GM18498 (cell line): ENCODE measurements at regions not wholly inside any gene's neighbourhood (a gene's known extent, or its start where the extent isn't known, plus 50 kb on each side); places are given as distances from the start of the nearest gene placed in this dataset.
"Not testable (repeated sequence)": the region's sequence is repeated elsewhere in the genome, so short reads cannot be mapped to it uniquely, and the experiment has no call there.

Experiments
- ATAC-seq: cut with Tn5 transposase; IDR thresholded peaks from one replicate; pipeline ENCODE4 v1.9.1; 2021; ENCODE audit warnings: mild to moderate bottlenecking, moderate library complexity; ENCODE audit not compliant: unreplicated experiment

DNA sequence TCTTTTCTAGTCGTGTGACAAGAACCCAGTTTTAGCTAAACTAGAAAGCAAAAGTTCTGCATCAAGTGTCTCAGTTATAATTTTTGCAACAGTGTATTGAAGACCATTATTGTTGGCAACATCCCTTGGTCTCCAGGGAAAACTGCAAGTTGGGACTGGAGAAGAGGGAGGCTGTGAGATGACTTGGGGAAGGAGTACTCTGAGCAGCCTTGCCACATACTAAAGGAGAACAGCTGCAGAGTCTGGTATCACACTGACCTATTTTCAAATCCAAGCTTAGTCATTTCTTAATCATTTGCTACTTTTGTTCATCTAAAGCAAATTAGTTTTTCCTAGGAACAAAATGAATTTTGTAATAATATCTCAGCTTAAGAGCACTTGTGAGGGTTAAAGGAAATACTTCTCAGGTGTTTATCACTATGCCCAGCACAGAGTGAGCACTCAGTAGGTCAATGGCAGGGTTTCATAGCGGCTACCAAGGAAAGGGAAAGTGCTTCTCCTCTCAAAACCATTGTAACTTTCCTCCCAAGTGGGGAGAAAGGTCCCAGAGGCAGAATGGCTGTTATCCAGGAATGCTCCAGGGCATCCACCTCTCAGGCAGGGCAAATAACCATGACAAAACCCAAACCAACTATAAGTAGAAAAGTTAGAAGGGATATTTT lies 247.1 kb downstream of the C11orf87 start:
- ATAC-seq, result no peak

DNA sequence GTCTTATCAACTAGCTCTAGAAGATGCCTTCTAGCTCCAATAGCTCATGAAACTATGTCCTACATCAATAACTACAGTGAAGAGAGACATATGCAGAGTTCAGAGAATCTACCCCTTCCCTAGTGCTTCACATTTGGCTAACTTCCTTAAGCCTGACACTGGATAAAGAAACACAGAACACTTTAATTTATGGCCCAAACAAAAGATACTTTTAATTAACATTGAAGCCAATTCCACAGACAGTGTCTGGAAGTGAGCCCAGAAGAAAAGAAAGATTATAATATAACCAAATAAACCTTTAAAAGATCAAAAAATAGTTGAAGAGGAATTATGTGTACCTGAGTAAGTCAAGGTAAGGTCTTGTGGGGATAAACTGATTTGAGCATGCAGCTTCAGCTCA lies 255.2 kb downstream of the C11orf87 start:
- no peak for ATAC-seq

DNA sequence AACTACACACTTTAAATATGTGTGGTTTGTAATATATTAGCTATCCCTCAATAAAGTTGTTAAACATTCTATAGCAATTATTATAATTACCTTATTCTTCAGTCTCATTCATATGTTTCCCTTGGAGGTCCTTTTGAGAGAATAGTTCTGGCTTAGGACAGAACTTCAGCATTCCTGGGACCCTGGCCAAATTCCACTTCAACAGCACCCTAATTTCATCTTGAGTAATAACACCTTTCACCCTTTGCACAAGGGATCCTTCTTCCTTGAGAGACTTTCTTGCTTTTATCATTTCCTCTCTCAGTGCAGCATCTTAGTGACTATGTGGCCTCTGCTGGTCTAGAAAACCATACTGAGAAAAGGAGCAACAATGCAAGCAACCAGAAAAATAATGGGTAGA lies 255.9 kb downstream of the C11orf87 start:
- ATAC-seq, result no peak

- no peak for ATAC-seq
Observed at GRCh38 chr11:109680127-109680526, 258.1 kb downstream of the C11orf87 start.

GRCh38 chr11:109682788-109683187 lies 260.8 kb downstream of the C11orf87 start:
- ATAC-seq, result not testable (repeated sequence)

DNA sequence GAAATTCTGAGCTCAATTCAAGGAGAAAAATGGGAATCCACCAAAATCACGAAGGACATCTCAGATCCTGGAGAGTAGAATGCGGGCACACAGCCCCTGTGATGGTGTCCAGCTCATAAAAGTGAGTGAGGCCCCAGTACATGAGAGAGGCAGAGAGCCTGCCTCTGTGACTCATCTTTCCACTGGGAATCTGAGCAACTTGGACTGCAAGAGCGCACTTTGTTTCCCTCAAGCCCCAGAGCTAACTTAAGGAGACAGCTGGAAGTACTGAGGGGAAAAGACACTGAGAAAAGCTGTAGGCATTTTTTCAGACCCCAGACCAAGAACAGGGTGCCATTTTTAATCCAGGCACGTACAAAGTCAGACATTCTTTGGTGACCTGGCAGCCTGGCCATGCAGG lies 273.7 kb downstream of the C11orf87 start:
- ATAC-seq, result no peak

GRCh38 chr11:109696191-109696897 lies 274.4 kb downstream of the C11orf87 start:
- no peak for ATAC-seq

DNA sequence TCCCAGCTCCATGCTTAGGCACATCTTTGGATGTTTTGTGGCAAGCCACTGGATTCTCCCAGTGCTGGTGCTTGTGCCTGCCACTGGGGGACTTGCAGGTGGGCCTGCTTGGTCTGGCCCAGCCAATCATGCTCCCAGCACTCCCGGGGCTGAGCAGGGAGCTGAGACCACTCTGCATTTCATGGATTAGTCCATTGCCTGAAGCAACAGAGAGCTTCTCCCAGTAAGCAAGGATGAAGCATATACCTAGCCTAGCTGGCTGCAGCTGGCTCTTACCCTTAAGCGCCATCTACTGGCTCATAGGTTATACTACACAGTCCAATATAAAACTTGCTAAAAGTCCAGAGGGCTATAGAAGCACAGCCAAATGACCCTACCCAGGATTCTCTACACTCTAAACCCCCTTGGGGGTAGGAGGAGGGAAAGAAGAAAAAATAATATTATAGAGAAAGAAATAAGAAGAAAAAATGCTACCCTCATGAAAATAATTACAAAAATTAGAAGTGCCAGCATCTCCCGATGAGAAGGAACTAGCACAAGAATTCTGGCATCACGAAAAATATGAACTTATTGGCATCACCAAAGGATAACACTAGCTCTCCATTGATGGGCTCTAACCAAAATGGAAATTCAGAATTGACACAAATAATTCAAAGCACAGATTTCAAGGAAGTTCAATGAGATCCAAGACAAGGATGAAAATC lies 275.3 kb downstream of the C11orf87 start:
- peak; percentile 93 for ATAC-seq

DNA sequence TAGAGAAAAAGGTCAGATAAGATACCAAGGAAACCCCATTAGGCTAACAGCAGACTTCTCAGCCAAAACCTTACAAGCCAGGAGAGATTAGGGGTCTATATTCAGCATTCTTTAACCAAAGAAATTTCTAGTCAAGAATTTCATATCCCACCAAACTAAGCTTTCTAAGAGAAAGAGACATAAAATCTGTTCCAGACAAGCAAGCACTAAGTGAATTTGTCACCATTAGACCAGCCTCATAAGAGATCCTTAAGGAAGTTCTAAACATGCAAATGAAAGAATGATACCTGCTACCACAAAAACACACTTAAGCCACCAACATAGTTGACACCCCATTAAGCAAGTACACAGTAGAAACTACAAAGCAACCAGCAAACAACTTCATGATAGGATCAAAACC lies 276.2 kb downstream of the C11orf87 start:
- ATAC-seq, result no peak

GRCh38 chr11:109704432-109704831 lies 282.4 kb downstream of the C11orf87 start:
- ATAC-seq, result no peak

GRCh38 chr11:109706945-109707344 lies 285.0 kb downstream of the C11orf87 start:
- no peak for ATAC-seq

GRCh38 chr11:109707411-109707810 lies 285.4 kb downstream of the C11orf87 start:
- no peak for ATAC-seq

GRCh38 chr11:109708184-109708583 lies 286.2 kb downstream of the C11orf87 start:
- no peak for ATAC-seq

GRCh38 chr11:109714444-109714843 lies 292.5 kb downstream of the C11orf87 start:
- ATAC-seq, result not testable (repeated sequence)

DNA sequence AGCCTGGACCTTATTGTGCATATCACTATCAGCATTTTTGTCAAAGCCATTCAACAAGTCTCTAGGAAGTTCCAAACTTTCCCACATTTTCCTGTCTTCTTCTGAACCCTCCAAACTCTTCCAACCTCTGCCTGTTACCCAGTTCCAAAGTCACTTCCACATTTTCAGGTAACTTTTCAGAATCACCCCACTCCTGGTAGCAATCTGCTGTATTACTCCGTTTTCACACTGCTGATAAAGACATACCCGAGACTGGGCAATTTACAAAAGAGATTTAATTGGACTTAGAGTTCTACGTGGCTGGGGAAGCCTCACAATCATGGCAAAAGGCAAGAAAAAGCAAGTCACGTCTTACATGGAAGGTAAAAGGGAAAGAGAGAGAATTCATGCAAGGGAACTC lies 293.4 kb downstream of the C11orf87 start:
- not testable (repeated sequence) for ATAC-seq

DNA sequence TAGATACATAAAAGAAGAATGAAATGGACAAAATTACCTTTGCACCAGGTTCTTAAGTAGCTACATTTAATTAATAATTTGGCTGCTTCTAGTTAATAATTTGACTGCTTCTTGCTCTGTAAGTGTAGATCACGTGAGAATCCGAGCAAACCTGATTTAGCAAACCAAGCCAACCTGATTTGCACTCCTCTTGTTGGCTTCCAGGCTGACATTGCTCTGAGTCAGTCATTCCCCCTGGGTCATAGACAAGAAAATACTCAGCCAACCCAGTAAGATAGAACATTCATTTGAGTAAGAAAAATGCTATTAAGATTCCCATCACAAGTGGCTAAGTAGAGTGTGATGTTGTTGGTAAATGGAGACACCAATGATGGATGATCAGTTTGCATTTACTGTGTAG lies 304.1 kb downstream of the C11orf87 start:
- no peak for ATAC-seq

DNA sequence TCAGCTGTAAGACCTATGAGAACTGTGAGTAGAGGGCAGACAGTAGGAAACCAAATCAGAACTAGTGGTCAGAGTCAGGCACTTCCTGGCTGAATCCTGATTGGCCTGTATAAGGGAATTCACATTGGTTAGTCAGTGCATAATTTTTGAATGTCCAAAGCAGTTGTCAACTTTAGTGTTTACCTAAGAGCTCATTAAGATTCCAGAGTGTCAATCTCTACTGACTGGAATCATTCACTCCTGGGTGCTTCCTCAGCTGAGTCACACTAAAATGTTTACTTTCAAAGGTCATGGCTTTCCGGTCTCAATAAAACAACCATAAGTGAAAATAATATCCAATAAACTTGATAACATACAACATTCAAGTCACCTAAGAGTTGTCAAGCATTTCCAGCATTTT lies 306.1 kb downstream of the C11orf87 start:
- no peak for ATAC-seq

- no peak for ATAC-seq
Observed at GRCh38 chr11:109729761-109730160, 307.8 kb downstream of the C11orf87 start.

DNA sequence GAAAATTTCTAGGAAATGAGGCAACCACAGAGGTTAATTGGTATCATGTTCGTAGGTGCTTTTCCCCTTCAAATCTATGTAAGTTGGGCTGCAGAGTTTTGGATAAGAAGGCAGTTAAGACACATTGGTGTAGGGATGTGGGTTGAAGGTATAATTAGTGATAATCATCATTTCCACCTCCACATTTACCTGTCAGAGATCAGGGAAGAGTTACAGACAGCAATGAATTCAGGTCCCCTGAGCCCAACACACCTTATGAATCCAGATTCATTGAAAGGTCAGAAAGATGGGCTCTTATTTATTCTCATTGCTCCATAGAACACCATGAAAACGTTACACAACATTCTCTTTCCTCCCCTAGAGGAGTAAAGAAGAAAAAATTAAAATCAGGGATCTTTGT lies 308.7 kb downstream of the C11orf87 start:
- ATAC-seq, result no peak

- no peak for ATAC-seq
Observed at GRCh38 chr11:109731451-109731850, 309.5 kb downstream of the C11orf87 start.

- no peak for ATAC-seq
Observed at GRCh38 chr11:109733245-109733644, 311.3 kb downstream of the C11orf87 start.

DNA sequence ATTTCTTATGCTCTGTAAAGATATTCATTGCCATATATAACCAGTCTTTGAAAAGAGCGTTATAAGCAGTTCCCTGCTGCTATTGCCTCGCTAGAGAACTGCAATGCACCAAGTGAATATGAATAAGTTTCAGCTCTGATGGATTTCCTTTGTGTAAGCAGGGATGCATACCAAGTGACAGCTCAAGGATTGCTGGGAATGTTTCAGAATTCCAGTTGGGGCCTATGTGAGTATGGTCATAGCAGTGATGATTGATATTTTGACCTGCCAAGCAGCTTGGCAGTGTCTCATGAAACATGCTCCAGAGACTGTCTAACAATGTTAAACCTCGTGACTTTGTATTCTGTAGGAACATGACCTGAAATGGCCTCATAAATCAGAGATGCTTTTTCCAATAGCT lies 312.6 kb downstream of the C11orf87 start:
- ATAC-seq, result no peak
